Sciatic nerve (tissue), 2 donors: ENCODE measurements at regions not wholly inside any gene's neighbourhood (a gene's known extent, or its start where the extent isn't known, plus 50 kb on each side); places are given as distances from the start of the nearest gene placed in this dataset.

Experiments
- ATAC-seq: fragments of 200-7000 bp; cut with Tn5 transposase; one replicate; pipeline ENCODE4 v1.9.1; 2020; ENCODE audit warnings: mild to moderate bottlenecking, moderate library complexity
- DNase-seq: peaks from one replicate; pipeline ENCODE4 v3.0.0-alpha.2; 2020; ENCODE audit warnings: low spot score
- intact Hi-C: fragments of 100-400 bp; cut with DNase I; formaldehyde crosslinking; loops from one replicate; pipeline ENCODE4 v1.14.2; 2022
- donor health status: DM: no; HTN: no; CAD: no.
- donor health status: DM: no; HTN: no; CAD: no.

DNA sequence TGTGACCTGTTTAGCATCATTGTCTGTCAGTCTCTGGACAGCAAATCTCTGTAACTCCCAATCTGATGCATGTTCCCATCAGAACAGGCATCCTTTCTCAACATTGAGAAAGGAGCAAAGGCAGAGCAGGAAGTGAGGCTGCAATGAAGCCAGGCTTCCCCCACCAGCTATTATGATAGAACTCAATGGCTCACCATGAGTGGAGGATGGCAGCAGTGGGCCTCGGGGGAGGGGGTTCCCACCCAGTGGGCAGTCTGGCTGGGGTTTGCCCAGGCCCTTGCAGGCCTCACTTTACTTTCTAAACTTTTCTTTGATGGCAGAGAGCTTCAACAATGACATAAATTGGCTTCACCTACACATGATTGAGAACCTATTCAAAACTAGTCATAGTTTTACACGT, 240.6 kb upstream of the CXCR4 start:
- intact Hi-C loops, result no loop called here
- DNase-seq, result no peak
- ATAC-seq, result no peak

DNA sequence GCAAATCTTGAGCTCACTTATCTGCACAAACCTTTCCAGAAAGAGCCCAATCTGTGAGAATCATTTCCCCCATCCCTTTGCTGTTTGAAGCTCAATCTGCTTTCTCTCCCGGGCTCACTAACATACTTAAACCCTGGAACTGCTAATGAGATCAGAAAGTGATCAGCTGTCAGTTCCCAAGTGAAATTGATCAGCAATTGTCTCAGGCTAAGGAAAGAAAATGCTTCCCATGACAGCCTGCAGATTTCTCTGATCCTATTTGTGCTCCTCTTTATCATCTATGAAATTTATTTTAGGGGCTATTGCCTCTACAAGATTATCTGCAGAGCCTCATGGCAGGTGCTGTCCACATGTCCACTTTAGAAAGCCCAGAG, 239.0 kb upstream of the CXCR4 start:
- ATAC-seq (no peak), DNase-seq (no peak)
- intact Hi-C loops, result no loop called here

DNA sequence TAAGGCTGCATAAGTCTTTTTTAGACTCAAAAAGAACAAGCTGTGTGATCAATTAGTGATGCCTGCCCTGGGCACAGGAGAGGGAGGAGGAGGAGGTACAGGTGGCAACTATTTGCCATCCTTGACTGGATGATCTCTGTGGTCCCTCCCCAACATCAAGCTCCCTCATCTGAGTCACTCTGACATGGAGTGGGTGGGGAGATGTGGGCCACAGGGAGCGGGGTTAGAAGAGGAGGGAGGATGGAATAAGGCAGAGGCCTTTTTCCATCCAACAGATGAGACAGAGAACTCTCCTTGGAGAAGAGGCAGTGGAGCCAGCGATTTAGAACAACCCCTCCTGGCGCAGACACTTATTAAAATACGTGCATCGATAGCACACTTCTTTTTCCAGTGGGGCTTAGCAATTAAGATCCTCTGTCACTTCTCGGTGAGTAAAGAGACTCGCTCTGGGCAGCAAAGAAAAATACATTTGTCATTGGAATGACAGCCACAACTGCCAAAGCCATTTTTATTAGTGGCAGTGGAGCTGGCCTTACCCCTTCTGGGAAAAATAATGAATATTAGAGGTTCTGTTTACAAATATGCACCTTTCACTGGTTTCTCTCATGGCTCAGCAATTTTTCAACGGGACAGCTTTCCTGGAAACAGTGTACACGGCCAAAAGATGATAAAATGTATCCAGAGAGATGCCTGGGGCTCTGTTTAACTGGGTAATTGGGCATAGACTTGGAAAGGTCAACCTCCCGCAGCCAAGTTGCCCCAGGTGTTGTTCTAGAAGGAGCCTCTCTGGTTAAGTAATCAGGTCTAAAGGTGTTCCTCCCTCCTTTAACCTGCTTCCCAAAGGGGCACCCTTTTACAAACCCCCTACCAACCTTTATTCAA, 238.4 kb upstream of the CXCR4 start:
- ATAC-seq (no peak), DNase-seq (no peak)
- intact Hi-C loops, result no loop called here

DNA sequence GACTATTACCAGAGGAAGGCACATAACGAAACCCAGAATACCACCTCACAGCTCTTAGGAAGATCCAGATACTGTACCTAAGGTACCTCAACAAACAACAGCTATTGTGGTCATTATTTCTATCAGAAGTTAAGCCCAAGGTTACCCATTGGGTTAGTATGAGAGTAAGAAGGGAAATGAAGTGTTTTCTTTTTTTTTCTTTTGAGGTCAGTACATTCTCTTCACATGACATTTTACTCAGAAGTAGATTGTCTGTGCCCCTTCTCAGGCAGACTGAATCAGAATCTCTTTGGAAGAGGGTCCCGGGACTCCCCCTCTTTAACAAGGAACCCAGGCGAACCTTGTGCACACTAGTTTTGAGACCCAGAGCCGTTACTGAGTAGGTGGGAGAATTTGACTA, 233.7 kb upstream of the CXCR4 start:
- intact Hi-C loops, result no loop called here
- DNase-seq, result no peak
- ATAC-seq, result no peak

DNA sequence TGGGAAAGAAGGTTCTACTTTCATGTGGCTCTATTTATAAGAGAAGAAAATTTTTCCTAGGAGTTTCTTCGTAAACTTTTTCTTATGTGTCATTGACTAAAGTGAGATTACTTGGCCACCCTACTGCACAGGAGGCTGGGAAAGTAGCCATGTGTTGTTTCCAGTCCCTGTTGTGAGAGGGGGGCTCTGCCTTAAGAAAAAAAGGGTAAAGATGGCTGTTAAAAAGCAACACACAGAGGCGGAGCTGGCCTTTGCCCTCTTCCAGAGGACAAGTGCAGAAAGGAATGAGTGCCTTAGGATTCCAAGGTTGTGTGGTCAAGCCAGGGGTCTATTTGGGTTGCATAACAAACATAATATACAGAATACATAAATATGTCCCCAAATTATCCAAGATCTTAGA, 230.0 kb upstream of the CXCR4 start:
- intact Hi-C loops, result no loop called here
- DNase-seq (no peak), ATAC-seq (no peak)

DNA sequence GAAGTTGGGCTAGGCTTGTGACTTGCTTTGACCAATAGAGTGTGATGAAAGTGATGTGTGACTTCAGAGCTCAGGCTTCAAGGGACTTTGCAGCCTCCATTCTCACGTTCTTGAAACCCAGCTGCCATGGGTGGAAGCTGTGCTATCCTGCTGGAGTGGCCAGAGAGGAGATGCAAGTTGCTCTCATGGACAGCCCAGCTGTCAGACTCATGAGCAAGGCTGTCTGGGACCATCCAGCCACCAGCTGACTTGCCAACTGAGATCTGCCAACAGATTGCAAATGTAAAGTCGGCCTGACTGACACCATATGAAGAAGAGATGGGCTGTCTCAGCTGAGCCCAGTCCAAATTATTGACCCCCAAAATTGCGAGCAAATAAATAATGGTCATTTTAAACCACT, 226.4 kb upstream of the CXCR4 start:
- ATAC-seq, result peak; percentile 41
- intact Hi-C loops, result no loop called here
- no peak for DNase-seq

DNA sequence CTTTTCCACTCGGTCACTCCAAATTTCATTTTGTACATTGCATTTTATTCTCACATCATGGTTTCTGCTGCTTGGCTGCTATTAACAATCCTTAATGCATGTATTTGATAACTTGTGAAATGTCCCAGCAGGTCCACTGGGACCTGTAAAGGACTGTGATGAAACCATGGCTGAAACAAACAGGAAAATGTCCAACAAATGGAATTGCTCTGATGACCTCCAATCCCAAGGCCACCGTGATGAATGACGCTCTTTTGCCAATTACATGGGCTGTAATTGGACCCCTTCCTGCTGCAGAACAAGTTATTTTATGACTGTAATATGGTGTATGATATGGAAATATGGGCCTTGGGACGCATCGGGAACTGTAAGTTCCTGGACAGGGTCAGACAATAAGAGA, 224.2 kb upstream of the CXCR4 start:
- DNase-seq, result no peak
- intact Hi-C loops, result no loop called here
- no peak for ATAC-seq

DNA sequence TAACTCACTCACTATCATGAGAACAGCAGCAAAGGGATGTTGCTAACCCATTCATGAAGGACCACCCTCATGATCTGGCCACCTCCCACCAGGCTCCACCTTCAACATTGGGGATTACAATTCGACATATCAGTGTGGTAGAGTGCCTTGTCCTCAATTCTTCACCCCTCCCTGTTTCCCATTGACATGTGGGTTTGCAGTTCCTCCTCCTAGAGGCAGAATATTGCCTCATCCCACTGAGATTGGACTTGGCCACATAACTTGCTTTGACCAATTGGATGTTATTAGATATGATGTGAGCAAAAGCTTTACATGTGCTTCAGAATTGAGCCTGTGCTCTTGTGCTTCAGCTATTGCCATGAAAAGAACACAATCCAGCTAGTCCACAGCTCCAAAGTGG, 217.0 kb upstream of the CXCR4 start:
- no peak for ATAC-seq
- no peak for DNase-seq
- intact Hi-C loops, result no loop called here

DNA sequence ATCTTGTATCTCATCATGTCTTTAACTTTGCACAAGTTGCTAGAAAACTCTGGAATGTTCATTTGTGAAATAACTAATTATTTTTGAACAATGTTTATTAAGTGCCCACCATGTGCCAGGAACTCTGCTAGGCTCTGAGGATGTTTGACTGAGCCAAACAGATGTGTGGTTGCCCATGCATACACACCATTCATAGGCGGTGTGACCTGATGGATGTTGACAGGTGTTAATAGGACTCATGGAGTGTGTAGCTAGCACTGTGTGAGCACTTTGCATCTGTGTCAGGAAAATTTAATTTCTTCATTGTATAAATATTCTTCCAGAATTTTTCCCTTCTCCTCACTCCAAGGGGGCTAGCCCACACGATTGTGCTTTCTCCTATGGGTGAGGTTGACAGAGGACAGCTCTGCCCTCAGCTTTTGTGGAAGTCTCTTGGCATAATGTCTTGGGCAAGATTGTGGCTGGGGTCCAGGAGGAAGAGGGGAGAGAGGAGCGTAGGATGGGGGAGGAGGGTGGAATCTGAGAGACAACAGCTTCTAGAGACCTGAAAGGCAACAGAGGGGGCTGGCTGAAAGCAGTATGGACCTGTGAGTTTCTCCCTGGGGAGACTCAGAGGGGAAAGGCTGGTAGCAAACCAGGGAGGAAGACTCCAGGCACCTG, 214.6 kb upstream of the CXCR4 start:
- no peak for ATAC-seq
- intact Hi-C loops, result no loop called here
- no peak for DNase-seq

DNA sequence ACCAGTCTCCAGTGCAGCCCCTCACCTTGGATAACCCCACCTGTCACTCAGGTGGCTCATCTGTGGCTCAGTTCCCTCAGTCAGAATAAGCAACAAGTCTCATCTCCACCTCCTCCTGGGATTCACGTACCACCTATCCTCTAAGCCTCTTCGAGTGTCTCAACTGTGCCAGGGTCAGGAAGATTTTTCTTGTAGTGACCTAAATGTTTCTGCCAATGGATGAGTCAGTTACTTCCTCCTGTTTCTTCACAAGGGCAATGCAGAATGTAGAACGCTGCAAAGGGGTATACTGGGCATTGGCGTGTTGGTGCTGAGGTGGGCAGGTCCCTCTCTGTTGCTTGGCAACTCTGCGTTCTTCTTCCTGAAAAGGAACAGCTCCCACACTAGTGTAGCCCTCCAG, 213.3 kb upstream of the CXCR4 start:
- intact Hi-C loops, result no loop called here
- ATAC-seq (no peak), DNase-seq (no peak)

DNA sequence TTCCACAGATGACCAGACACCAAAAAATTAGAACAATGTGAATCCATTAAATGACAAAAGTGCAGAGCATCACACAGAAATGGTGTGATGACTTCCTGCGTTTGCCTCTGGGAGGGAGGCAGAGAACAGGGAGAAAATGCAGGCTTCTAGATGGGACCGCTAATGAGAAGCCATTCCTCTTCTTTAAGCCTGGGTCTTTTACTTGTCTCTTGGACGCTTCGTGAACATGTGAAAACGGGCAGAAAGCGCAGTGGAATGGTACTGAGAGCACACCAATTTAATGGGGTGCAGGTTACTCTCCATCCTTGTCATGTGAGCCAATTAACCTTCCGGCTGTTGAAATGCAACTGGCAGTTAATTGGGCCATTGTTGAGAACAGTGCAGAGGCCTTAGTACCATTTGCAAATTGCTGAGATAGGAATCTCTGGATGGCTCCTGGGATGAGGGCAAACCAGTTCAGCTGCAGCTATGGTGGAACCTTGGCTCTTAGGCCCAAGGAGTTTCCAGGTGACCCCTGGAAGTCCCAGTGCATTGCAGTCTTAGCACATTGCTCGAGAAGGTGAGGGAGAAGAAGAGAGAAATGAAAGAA, 210.4 kb upstream of the CXCR4 start:
- no peak for ATAC-seq
- intact Hi-C loops, result no loop called here
- no peak for DNase-seq

DNA sequence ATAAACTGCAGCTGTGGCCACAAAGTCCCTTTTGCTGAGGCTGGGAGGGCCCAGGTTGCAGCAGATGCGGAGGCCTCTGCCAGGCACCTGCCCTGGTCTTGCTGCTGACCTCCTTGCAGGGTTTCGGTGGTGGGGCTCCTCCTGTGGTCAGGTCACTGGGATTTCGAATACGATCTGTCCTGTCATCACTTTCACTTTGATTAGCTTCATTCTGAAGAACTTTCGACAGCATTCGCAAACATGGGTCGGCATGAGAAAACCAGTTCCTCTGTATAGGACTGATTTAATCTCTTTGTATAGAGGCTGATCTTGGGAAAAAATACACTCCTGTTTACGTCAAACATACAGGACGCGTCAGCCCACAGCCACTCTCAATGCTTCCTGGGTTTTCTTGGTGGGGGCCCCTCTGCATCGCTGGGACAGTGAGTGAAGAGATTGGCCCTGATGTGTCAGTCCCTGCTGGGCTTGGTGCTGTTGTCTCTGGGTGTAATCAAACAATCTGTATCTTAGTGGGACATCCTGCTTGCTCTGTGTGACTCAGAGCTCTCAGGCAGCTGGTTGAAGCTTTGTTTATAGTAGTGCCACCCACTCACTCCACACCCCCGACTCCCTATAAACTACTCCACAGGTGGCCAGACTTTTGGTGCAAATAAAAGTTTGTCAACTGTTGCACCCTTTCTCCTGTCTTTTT, 209.4 kb upstream of the CXCR4 start:
- DNase-seq (no peak), ATAC-seq (peak; percentile 56)
- intact Hi-C loops, result no loop called here

DNA sequence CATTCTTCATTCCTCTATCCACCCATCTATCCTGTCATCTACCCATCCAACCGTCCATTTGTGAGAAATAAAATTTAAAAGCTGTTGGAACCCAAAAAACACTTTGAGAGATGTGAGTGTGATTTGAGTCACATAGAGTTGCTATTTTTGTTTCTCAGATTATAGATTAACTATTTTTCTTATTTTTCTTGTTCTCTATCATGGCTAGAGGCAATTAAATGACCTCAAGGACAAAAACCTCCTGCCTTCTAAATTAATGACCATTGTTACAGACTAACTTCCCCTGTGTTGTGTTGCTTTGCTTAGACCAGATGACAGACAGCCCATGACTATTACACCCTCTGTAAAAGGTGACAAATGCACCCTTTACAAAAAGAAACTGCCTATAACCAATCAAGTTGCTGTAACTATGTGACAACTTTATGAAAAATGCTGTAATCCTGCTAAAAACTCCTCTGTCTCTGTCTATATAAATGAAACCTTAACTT, 207.9 kb upstream of the CXCR4 start:
- DNase-seq (no peak), ATAC-seq (no peak)
- intact Hi-C loops, result no loop called here

DNA sequence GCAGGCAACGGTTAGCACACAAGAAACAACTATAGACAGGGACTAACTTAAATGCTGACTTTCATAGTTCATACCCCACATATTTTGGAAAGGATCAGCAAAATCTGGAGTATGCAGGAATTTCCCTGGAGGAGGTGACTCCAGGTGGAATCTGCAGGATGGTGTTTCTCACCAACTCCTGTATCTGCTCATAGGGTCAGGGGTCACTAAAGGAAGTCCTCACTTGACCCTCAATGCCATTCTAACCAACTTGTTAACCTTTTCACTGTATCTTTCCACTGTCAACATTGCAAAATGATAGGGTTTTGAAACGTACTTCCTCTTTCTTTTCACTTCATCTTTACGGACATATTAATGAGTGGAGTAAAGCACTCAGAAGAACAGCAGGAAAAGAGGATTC, 207.0 kb upstream of the CXCR4 start:
- intact Hi-C loops, result no loop called here
- ATAC-seq, result no peak
- no peak for DNase-seq

DNA sequence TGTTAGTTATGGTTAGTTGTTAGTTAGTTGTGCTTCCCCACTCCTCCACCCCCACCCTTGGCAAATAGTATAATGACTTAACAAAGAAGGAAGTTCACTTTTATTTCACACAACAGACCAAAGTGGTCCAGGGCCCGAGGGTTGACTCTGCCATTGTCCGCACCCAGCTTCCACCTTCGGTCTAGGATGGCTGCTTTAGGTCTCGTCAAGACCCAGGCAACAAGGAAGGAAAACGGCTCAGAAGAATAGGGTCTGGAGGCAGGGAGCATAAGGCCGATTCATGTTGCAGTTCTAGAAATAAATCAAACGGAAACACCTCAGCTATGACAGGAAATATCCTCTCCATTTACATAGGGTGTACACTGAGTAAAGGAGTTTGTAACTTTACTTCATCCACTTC, 206.0 kb upstream of the CXCR4 start:
- DNase-seq (no peak), ATAC-seq (no peak)
- intact Hi-C loops, result no loop called here

DNA sequence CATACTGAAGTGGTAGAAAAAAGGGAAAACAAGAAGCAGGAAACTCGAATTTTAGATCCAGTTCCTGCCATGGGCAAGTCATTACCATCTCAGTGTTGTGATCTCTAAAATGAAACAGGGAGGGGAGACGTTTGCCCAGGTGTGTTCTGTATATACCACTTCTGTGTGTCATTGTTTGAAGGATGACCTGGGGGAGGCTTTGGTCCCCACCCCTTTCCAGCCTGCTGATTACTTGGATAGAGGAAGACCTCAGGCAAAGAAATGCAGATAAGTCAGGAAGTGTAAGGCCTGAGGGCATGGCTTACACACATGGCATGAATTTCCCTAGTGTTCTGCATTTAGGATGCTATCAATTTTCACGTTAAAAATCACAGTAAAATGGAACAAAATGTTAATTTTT, 205.2 kb upstream of the CXCR4 start:
- intact Hi-C loops, result no loop called here
- ATAC-seq (no peak), DNase-seq (no peak)

DNA sequence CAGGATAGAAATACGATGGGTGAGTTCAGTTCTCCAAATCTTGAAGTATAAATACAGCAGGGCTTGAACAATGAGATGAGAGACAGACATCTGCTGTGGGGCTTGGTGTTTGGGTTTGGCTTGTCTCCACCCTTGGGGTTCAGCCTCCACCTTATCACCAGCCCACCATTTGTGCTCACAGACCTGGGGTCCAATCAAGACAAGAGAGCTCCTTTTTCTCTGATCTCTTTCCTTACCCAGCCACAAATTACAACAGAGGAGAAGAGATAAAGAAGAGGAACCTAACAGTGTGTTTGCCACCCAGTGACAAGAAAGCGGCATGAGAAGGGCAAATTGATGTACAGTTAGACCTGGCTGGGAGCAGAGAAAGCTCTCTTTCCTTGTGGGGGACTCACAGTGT, 204.5 kb upstream of the CXCR4 start:
- intact Hi-C loops, result no loop called here
- DNase-seq (no peak), ATAC-seq (no peak)

DNA sequence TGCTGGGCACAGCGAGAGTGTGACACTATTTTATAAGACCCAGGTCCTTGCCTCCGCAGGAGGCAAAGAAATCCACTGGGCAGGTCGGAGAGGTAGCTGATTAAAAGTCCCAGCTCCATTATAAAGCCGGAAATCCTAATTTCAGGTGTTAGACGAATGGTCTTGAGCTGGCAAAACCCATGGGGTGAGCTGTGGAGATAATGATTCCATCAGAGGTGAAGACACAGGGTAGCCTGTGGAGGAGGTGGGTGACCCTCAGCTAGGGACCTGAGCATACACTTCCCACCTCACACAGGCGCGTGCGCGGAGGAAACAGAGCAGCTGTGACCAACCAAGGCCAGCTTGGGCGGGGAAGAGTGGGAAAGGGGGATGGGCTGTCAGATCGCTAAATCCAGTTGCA, 201.7 kb upstream of the CXCR4 start:
- intact Hi-C loops, result no loop called here
- no peak for DNase-seq

DNA sequence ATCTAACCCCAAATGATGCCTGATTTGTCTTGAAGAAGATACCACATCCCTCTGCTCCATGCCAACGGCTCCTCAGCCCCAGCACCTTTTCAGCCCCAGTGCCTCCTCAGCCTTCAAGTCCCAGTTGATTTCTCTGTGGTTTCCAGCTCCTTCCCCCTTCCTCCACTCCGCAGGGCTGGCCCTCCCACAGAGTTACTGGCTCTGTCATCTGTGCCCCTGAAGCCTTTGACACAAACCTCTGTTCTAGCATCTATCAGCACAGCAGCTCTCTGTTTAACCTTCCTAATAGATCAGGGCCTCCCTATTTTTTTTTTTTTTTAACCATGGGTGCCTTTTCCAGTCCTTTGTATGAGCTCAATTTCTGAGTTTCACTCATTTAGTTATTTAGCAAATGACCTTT, 201.3 kb upstream of the CXCR4 start:
- intact Hi-C loops, result no loop called here
- ATAC-seq, result peak; percentile 30
- no peak for DNase-seq

More for the DNA sequence above, 201.7 kb upstream of the CXCR4 start:
- no peak for ATAC-seq

DNA sequence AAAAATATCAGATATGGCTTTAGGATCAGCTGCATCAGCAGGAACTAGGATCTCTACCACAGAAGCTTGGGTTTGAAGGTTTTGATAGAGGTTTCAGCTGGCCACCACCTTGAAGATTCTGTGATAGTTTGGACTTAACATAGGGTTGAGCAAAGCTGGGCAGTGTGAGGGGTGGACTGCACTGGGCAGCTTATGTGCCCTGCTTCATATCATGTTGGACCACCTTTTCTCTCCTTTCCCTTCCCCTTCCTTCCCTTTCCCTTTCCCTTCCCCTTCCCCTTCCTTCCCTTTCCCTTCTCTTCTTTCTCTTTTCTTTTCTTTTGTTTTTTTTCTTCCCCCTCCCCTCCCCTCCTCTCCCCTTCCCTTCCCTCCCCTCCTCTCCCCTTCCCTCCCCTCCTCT, 196.3 kb upstream of the CXCR4 start:
- ATAC-seq (no peak), DNase-seq (no peak)
- intact Hi-C loops, result no loop called here
